ENCODE measurements at regions not wholly inside any gene's neighbourhood (a gene's known extent, or its start where the extent isn't known, plus 50 kb on each side); places are given as distances from the start of the nearest gene placed in this dataset.

- no peak for TF ChIP-seq REST (IDR thresholded peaks at IDR 0.05; ENCODE audit: insufficient replicate concordance, low read depth)
- no peak for DNase-seq (ENCODE audit: low read depth in 1 of 2, low spot score in 1 of 2)
- H3K27me3 ChIP-seq (ENCODE audit: insufficient read depth, poor library complexity, severe bottlenecking), result no peaks in the 10 kb centered on the region
- H3K4me3 ChIP-seq (replicated peaks; ENCODE audit: insufficient read depth, low read length), result no peak overlapping the region
- H3K27ac ChIP-seq (replicated peaks), result no peak overlapping the region
These were observed 552.6 kb upstream of the ADAMTS9 start for GRCh38 chr3:65240366-65240765.

- no peak for DNase-seq (ENCODE audit: low read depth in 1 of 2, low spot score in 1 of 2)
- H3K27ac ChIP-seq (replicated peaks), result no peak overlapping the region
- H3K27me3 ChIP-seq (ENCODE audit: insufficient read depth, poor library complexity, severe bottlenecking), result no peaks in the 10 kb centered on the region
- H3K4me3 ChIP-seq (replicated peaks; ENCODE audit: insufficient read depth, low read length), result no peak overlapping the region
- TF ChIP-seq POLR2AphosphoS5 (IDR thresholded peaks at IDR 0.05; ENCODE audit: low read depth) (no peak), GABPA (IDR thresholded peaks at IDR 0.05; ENCODE audit: low read depth) (no peak), CTCF (IDR thresholded peaks at IDR 0.05; ENCODE audit: insufficient read depth, low read length) (no peak), REST (IDR thresholded peaks at IDR 0.05; ENCODE audit: insufficient replicate concordance, low read depth) (no peak)
These were observed 550.9 kb upstream of the ADAMTS9 start for GRCh38 chr3:65238652-65239051.

- DNase-seq (ENCODE audit: low read depth in 1 of 2, low spot score in 1 of 2), result no peak
- H3K27me3 ChIP-seq (ENCODE audit: insufficient read depth, poor library complexity, severe bottlenecking), result no peaks in the 10 kb centered on the region
- TF ChIP-seq SPI1 (IDR thresholded peaks at IDR 0.05; ENCODE audit: borderline replicate concordance, low read depth), result no peak
- TF ChIP-seq CTCF (IDR thresholded peaks at IDR 0.05; ENCODE audit: insufficient read depth, low read length), result no peak
- no peak for TF ChIP-seq GABPA (IDR thresholded peaks at IDR 0.05; ENCODE audit: low read depth)
- TF ChIP-seq REST (IDR thresholded peaks at IDR 0.05; ENCODE audit: insufficient replicate concordance, low read depth), result no peak
- no peak for TF ChIP-seq POLR2AphosphoS5 (IDR thresholded peaks at IDR 0.05; ENCODE audit: low read depth)
- H3K27ac ChIP-seq (replicated peaks), result no peak overlapping the region
- H3K4me3 ChIP-seq (replicated peaks; ENCODE audit: insufficient read depth, low read length), result no peak overlapping the region
These were observed 546.7 kb upstream of the ADAMTS9 start for GRCh38 chr3:65234499-65234898.

GRCh38 chr3:65233561-65233960 lies 545.8 kb upstream of the ADAMTS9 start:
- Histone ChIP-seq H3K27me3 (ENCODE audit: insufficient read depth, poor library complexity, severe bottlenecking) (no peaks in the 10 kb centered on the region), H3K4me3 (replicated peaks; ENCODE audit: insufficient read depth, low read length) (no peak overlapping the region), H3K27ac (replicated peaks) (no peak overlapping the region)
- DNase-seq (ENCODE audit: low read depth in 1 of 2, low spot score in 1 of 2), result no peak
- TF ChIP-seq CTCF (IDR thresholded peaks at IDR 0.05; ENCODE audit: insufficient read depth, low read length), result no peak
- no peak for TF ChIP-seq POLR2AphosphoS5 (IDR thresholded peaks at IDR 0.05; ENCODE audit: low read depth)
- no peak for TF ChIP-seq SPI1 (IDR thresholded peaks at IDR 0.05; ENCODE audit: borderline replicate concordance, low read depth)
- TF ChIP-seq REST (IDR thresholded peaks at IDR 0.05; ENCODE audit: insufficient replicate concordance, low read depth), result no peak
- no peak for TF ChIP-seq GABPA (IDR thresholded peaks at IDR 0.05; ENCODE audit: low read depth)

Data from HL-60 (cell line).